GM10248 (cell line): ENCODE measurements at regions not wholly inside any gene's neighbourhood (a gene's known extent, or its start where the extent isn't known, plus 50 kb on each side); places are given as distances from the start of the nearest gene placed in this dataset.

Experiments
- CTCF ChIA-PET: fragments of 300-600 bp; sonication (Branson Sonifier 250); formaldehyde crosslinking; extraction: SDS; loops from one replicate; lab custom pipeline; 2021; ENCODE audit warnings: antibody characterized with exemption; lab: Yijun Ruan, JAX
- POLR2A ChIA-PET: fragments of 350-650 bp; sonication (Branson Sonifier 250); formaldehyde crosslinking; extraction: SDS; loops from one replicate; lab custom pipeline; 2020; ENCODE audit warnings: antibody characterized with exemption; lab: Yijun Ruan, JAX
- DNase-seq: peaks from one replicate; pipeline ENCODE4 v3.0.0; 2012; ENCODE audit errors: extremely low spot score
- CTCF ChIP-seq: IDR thresholded peaks from 2 replicates; pipeline ENCODE4 v1.5.1; 2012; ENCODE audit warnings: mild to moderate bottlenecking, low read depth; ENCODE audit errors: extremely low read depth, missing control alignments, control extremely low read depth

GRCh38 chr7:115113131-115113530 is 191.2 kb downstream of the MDFIC start:
- ChIA-PET POLR2A (no interaction called here), CTCF (interaction anchor here (1.1 kb wide), 1 partner anchor 28 kb away, joined by 3 read pairs; no protein-coding TSS in a partner anchor)
- no peak for DNase-seq
- no peak for TF ChIP-seq CTCF

GRCh38 chr7:115110523-115110922 is 188.6 kb downstream of the MDFIC start:
- POLR2A ChIA-PET = no interaction called here
- CTCF ChIA-PET = interaction anchor here (1.0 to 1.3 kb wide), 3 partner anchors 9 to 23 kb away, joined by 3 to 5 read pairs (median 5); no protein-coding TSS in a partner anchor
- no peak for TF ChIP-seq CTCF
- no peak for DNase-seq

GRCh38 chr7:115106316-115106715 is 184.4 kb downstream of the MDFIC start:
- no peak for DNase-seq
- ChIA-PET POLR2A (no interaction called here), CTCF (no interaction called here)
- no peak for TF ChIP-seq CTCF

GRCh38 chr7:115102738-115103137 is 180.8 kb downstream of the MDFIC start:
- no peak for DNase-seq
- no peak for TF ChIP-seq CTCF
- POLR2A ChIA-PET = no interaction called here
- CTCF ChIA-PET = interaction anchor here (1.2 to 1.9 kb wide), 3 partner anchors 8 to 13 kb away, joined by 3 to 7 read pairs (median 5); no protein-coding TSS in a partner anchor

- ChIA-PET POLR2A (no interaction called here), CTCF (interaction anchor here (1.1 to 3.2 kb wide), 3 partner anchors 9 to 13 kb away, joined by 3 to 9 read pairs (median 5); no protein-coding TSS in a partner anchor)
- TF ChIP-seq CTCF = no peak
- no peak for DNase-seq
These were observed 179.3 kb downstream of the MDFIC start for GRCh38 chr7:115101199-115101598.

- ChIA-PET CTCF (interaction anchor here (1.0 to 3.2 kb wide), 4 partner anchors 11 to 52 kb away, joined by 3 to 9 read pairs (median 3); no protein-coding TSS in a partner anchor), POLR2A (no interaction called here)
- no peak for DNase-seq
- TF ChIP-seq CTCF = no peak
These were observed 178.0 kb downstream of the MDFIC start for GRCh38 chr7:115099906-115100305.
